Suppressor macrophage treated with lipopolysaccharide for 4 hours (primary cell): ENCODE measurements at regions not wholly inside any gene's neighbourhood (a gene's known extent, or its start where the extent isn't known, plus 50 kb on each side); places are given as distances from the start of the nearest gene placed in this dataset.

Source experiments
- DNase-seq: peaks from one replicate; pipeline ENCODE4 v3.0.0-alpha.2; 2020

DNA sequence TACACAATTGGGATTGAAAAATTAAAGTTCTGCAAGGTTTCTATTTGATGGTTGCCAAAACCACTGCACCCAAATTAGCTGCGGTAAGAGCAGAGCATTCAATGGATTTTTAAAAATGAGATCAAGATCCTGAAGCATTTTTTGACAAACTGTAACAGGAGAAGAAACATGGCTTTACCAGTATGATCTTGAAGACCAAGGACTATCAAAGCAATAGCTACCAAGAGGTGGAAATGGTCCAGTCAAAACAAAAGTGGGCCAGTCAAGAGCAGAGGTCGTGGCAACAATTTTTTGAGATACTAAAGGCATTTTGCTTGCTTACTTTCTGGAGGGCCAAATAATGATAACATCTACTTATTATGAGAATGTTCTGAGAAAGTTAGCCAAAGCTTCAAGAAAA lies 186.8 kb downstream of the RDH14 start:
- DNase-seq, result no peak

GRCh38 chr2:18373081-18373480 lies 187.4 kb downstream of the RDH14 start:
- no peak for DNase-seq

DNA sequence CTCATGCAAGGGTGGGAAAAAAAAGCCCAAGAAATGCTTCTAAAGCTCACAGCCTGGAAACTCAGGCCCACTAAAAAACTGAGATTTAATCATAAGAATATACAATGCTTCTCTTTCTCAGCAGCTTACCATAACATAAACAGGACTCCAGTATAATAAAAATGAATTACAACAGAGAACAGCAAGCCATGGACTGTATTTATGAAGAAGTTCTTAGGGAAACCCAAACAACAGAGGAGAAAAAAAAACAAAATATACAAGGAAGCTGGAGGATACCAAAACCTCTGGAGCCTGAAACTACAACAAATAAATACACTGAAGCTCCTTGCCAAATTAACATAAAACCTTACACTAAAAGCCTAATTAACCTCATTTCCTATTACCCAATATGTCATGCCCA lies 187.8 kb downstream of the RDH14 start:
- no peak for DNase-seq

DNA sequence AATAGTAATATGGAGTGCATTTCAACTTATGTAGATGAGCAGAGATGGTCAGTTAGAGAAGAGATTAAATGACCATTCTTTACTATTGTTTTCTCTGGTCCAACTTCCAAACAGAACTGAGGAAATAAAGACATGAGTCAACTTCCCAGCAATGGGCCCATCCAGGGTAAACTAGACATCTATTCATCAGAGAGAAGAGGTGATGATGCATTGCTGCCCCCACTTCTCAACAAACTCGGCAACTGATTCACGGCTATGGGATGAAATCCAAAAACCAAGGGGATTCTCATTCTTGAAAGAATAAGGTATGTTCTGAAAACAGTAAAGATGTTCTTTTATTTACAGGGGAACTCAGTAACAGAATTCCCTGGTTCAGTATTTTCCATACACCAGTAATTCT lies 190.7 kb downstream of the RDH14 start:
- DNase-seq, result no peak

DNA sequence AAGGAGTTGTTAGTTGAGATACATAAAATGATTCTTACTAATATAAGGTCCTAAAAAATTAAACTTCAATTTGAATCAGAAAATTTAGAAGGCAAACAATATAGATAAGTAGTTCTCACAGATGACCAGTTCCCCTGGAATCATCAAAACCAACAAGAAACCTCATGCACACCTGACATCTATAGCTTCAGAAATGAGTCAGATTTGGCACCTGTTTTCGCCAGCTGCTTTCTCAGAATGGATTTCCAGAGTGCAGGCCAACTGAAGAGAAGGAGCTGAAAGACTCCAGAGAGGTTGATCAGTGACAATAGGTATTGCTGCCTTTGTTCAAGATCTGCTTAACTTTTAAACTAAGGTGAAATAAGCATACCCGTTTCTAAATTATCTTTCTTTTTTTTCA lies 192.4 kb downstream of the RDH14 start:
- no peak for DNase-seq

- no peak for DNase-seq
Measured at GRCh38 chr2:18365342-18365741, 195.1 kb downstream of the RDH14 start.

GRCh38 chr2:18363348-18363747 lies 197.1 kb downstream of the RDH14 start:
- no peak for DNase-seq

GRCh38 chr2:18362696-18363095 lies 197.8 kb downstream of the RDH14 start:
- no peak for DNase-seq

DNA sequence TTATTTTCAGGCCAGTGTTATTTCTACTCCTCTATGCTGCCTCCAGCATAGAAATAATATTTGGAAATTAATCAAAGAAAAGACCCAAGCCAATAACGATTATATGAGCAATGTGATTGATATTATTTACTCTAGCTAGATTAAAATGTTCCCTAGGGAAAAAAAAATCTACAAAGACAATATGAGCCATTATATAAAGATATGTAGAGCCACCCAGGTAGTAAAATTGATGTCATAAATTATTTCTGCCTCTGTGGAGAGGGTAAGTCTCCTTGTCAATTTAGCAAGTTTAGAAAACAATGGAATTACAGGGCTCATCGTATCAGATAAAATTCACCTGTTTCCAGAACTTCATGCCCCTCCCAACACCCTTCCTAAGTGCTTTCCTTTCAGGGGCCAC lies 202.9 kb downstream of the RDH14 start:
- no peak for DNase-seq

DNA sequence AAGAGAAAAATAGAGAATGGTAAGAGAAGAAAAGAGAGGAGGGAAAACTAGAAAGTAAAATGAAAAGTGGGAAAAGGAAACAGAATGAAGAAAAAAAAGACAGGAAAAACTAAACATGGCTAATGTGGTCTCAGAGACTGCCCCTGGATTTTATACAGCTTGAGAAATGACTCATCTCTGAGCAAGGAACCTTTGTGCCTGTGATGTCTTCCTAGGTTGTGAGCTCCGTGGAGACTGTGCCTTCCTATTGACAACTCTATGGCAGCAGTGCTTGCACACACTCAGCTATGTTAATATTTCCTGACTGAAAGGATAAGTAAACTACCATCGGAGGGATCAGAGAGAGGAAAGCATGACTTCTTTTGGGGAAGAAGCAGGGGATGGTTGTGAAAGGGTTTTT lies 203.8 kb downstream of the RDH14 start:
- DNase-seq, result no peak

GRCh38 chr2:18349421-18349820 lies 211.0 kb downstream of the RDH14 start:
- DNase-seq, result no peak

- no peak for DNase-seq
Measured at GRCh38 chr2:18346874-18347273, 213.6 kb downstream of the RDH14 start.

- no peak for DNase-seq
Measured at GRCh38 chr2:18346344-18346743, 214.1 kb downstream of the RDH14 start.

DNA sequence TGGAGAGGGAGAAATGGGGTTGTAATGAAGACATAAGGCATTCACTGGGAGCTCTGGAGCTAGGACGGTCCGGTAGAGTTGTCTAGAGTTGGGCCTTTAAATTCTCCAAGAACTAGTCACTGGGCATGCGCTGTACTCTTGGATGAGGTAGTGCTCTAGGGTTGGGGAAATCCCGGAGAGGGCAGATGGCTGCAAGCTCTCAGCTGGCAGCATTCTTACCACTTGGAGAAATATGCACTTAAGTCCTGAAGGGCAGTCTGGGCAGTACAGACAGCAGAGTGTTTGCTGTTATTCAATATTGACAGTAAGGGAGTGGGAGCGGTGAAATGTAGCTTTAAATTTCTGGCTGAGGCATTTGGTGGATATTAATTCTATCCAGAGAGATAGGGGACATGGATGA lies 214.6 kb downstream of the RDH14 start:
- no peak for DNase-seq

- no peak for DNase-seq
Measured at GRCh38 chr2:18342901-18343300, 217.6 kb downstream of the RDH14 start.

- no peak for DNase-seq
Measured at GRCh38 chr2:18339326-18339725, 221.1 kb downstream of the RDH14 start.

DNA sequence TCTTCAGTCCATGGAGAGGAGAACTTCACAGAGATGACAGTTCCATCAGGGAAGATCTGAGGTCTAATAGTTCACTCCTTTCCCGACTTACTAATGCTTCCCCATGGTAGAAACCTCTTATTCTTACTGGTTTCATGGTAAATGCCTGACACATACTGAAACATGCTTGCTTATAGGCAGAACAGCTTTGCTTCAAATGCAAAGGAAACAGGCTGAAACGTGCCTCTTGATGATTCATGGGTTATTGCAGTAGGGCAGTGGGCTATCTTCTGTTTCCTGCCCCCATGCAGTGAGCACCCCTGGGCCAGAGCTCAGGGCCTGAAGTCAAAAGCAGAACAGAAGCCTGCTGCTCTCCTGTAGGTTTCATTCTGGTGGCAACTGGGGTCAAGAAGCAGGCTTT lies 223.5 kb downstream of the RDH14 start:
- DNase-seq, result no peak

DNA sequence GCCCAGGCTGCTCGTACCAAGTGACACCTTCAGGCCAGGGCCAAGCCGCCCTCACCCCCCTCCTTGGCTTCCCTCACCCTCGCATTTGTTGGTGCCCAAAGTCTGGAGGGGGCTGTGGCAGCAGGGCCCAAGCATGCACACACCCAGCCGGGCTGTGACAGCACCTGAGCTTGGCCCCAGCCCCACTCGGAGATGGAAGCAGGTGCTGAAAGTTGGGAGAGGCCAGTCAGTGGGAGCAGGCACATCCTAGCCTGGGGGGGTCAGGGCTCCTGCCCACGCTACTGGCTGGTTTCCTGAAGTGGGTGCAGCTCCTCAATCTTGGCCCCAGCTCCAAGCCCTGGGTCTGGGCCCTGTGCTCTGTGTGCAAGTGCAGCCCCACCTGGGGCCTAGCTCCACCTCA lies 228.0 kb downstream of the RDH14 start:
- no peak for DNase-seq

- no peak for DNase-seq
Measured at GRCh38 chr2:18325118-18325517, 235.3 kb downstream of the RDH14 start.

GRCh38 chr2:18319987-18320386 lies 240.5 kb downstream of the RDH14 start:
- no peak for DNase-seq

- DNase-seq, result no peak
Measured at GRCh38 chr2:18317017-18317416, 243.4 kb downstream of the RDH14 start.

DNA sequence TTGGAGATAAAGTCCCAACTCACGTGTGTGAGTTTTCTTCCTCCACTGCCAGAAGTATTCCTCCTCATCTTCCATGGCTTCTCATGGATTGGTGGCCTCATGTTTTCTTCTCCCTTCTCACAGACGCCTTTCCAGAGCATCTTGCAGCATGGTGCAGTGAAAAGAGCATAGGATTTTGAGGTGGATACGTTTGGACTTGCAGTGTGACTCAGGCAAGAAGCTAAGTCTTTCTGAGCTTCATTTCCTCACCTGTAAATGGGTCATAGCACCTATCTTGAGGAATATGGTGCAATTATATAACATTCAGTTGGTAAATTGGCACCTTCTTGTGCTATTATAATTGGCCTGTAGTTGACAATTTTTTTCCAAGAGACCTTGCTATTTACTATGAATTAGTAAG lies 247.6 kb downstream of the RDH14 start:
- DNase-seq, result no peak

- DNase-seq, result no peak
Measured at GRCh38 chr2:18311420-18312195, 248.8 kb downstream of the RDH14 start.

DNA sequence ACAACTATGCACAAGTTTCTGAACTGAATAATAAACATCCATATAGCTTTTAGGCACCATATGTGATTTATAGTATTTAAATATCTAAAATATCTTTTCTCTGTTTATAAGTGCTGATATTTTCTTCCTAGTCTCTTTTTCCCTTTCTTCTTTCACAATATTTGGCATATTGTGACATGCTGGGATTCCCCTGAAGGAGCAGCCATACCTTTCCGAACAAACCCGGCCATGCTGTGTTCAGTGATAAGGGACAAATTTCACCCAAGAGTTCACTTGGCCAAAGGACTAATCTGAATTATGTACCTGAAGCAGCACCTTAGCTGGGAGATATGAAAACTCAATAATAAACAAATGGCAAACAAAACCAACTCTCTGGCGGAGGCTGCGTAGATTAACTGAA lies 250.8 kb downstream of the RDH14 start:
- no peak for DNase-seq

GRCh38 chr2:18309188-18309587 lies 251.3 kb downstream of the RDH14 start:
- DNase-seq, result no peak
